MCF 10A (cell line): ENCODE measurements at regions not wholly inside any gene's neighbourhood (a gene's known extent, or its start where the extent isn't known, plus 50 kb on each side); places are given as distances from the start of the nearest gene placed in this dataset.

Experiments used
- BruUV-seq: library from RNA; stranded (reverse); fragments of 400-500 nt; replicated peaks from 2 replicates; lab custom pipeline; 2021; lab: Mats Ljungman, UMichigan
- CTCF ChIA-PET: fragments of 300-600 bp; sonication (Branson Sonifier 250); formaldehyde crosslinking; extraction: SDS; loops from one replicate; lab custom pipeline; 2021; ENCODE audit warnings: antibody characterized with exemption, inconsistent platforms; lab: Yijun Ruan, JAX
- POLR2A ChIA-PET: fragments of 300-600, 350-650 bp; sonication (Branson Sonifier 250); formaldehyde crosslinking; extraction: SDS; loops from one replicate; lab custom pipeline; 2020; ENCODE audit warnings: antibody characterized with exemption, inconsistent platforms; lab: Yijun Ruan, JAX
- DNase-seq: peaks from one replicate; pipeline ENCODE4 v3.0.0-alpha.2; 2018; ENCODE audit not compliant: unreplicated experiment
- H3K27ac Mint-ChIP-seq: one replicate; pipeline ENCODE4 v1.8.0; 2022; ENCODE audit warnings: mild to moderate bottlenecking, low read depth, mixed read lengths; ENCODE audit not compliant: unreplicated experiment
- H3K27me3 Mint-ChIP-seq: one replicate; pipeline ENCODE4 v1.8.0; 2022; ENCODE audit warnings: mixed read lengths; ENCODE audit not compliant: insufficient read depth, unreplicated experiment
- H3K36me3 Mint-ChIP-seq: one replicate; pipeline ENCODE4 v1.8.0; 2022; ENCODE audit warnings: mild to moderate bottlenecking, moderate library complexity, mixed read lengths; ENCODE audit not compliant: insufficient read depth, unreplicated experiment
- H3K4me1 Mint-ChIP-seq: one replicate; pipeline ENCODE4 v1.8.0; 2022; ENCODE audit warnings: mixed read lengths; ENCODE audit not compliant: insufficient read depth, unreplicated experiment
- H3K4me3 Mint-ChIP-seq: one replicate; pipeline ENCODE4 v1.8.0; 2022; ENCODE audit warnings: mild to moderate bottlenecking, moderate library complexity, mixed read lengths; ENCODE audit not compliant: unreplicated experiment
- H3K9me3 Mint-ChIP-seq: one replicate; pipeline ENCODE4 v1.8.0; 2022; ENCODE audit warnings: mixed read lengths; ENCODE audit not compliant: unreplicated experiment
- intact Hi-C: fragments of 100-400 bp; cut with micrococcal nuclease; formaldehyde crosslinking; loops from 2 replicates; pipeline ENCODE4 v1.14.1; 2022
- TF ChIP-seq, protein P1 (sequence below): fragments of 200-600 bp; IDR thresholded peaks from one replicate; pipeline ENCODE4 v1.8.0; 2022; ENCODE audit warnings: antibody characterized with exemption, mild to moderate bottlenecking; ENCODE audit not compliant: unreplicated experiment

DNA sequence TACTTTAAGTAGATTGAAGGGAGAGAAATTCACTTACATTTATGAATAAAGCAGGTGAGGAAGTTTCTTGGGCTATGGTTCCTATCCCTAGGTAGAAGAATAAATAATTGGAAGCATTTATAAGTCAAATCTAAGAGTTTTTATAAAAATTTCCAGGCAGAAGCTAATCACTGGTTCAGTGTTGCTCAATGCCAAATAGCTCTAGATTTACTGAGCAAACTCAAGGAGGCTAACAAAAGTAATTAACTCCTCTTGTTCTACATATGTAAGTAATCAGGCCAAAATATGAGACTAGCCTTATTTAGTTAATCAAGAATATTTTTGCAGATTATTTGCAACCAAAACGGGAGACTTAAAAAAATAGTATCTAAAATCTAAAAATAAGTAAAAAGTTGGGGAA lies 472.3 kb downstream of the PLK2 start:
- no TSS peak for BruUV-seq
- POLR2A ChIA-PET, result interaction anchor here (0.6 to 2.0 kb wide), 6 partner anchors 14 to 208 kb away, joined by 3 to 6 read pairs (median 3); no protein-coding TSS in a partner anchor
- H3K27ac Mint-ChIP-seq, result no peak overlapping the region
- CTCF ChIA-PET, result no interaction called here
- no peaks in the 10 kb centered on the region for H3K27me3 Mint-ChIP-seq
- DNase-seq, result no peak
- peaks cover 19% of the 10 kb centered on the region for H3K4me1 Mint-ChIP-seq
- no peaks in the 10 kb centered on the region for H3K9me3 Mint-ChIP-seq
- H3K36me3 Mint-ChIP-seq, result peaks cover 6% of the 10 kb centered on the region
- TF ChIP-seq, protein P1, sequence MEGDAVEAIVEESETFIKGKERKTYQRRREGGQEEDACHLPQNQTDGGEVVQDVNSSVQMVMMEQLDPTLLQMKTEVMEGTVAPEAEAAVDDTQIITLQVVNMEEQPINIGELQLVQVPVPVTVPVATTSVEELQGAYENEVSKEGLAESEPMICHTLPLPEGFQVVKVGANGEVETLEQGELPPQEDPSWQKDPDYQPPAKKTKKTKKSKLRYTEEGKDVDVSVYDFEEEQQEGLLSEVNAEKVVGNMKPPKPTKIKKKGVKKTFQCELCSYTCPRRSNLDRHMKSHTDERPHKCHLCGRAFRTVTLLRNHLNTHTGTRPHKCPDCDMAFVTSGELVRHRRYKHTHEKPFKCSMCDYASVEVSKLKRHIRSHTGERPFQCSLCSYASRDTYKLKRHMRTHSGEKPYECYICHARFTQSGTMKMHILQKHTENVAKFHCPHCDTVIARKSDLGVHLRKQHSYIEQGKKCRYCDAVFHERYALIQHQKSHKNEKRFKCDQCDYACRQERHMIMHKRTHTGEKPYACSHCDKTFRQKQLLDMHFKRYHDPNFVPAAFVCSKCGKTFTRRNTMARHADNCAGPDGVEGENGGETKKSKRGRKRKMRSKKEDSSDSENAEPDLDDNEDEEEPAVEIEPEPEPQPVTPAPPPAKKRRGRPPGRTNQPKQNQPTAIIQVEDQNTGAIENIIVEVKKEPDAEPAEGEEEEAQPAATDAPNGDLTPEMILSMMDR, result no peak
- intact Hi-C loops, result no loop called here
- H3K4me3 Mint-ChIP-seq, result no peak overlapping the region

DNA sequence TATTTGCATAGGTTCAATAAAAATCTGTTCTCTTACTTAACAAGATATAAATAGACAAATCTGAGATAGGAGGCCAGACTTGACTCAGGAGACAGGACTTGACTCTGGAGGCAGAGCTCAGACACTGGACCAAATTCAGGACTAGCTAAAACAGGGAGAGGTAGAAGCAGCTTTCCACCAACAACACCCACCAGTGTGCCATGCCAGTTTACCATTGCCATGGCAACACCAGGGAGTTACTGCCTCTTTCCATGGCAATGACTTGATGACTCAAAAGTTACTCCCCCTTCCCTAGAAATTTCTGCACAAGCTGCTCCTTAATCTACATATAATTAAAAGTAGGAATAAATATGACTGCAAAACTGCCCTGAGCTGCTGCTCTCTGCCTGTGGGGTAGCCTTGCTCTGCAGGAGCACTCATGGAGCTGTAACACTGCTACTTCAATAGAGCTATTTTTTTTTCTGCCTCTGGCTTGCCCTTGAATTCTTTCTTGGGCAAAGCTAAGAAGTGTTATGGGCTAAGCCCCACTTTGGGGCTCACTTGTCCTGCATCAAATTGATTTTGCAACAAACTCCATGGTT lies 473.0 kb downstream of the PLK2 start:
- H3K4me1 Mint-ChIP-seq, result peaks cover 19% of the 10 kb centered on the region
- peaks cover 6% of the 10 kb centered on the region for H3K36me3 Mint-ChIP-seq
- intact Hi-C loops, result no loop called here
- BruUV-seq, result no TSS peak
- peak; percentile 54 for DNase-seq
- CTCF ChIA-PET, result interaction anchor here (0.5 kb wide), 1 partner anchor 31 kb away, joined by 3 read pairs; no protein-coding TSS in a partner anchor
- TF ChIP-seq, protein P1, result no peak
- peak overlapping the region; percentile 46 for H3K27ac Mint-ChIP-seq
- no peak overlapping the region for H3K4me3 Mint-ChIP-seq
- H3K9me3 Mint-ChIP-seq, result no peaks in the 10 kb centered on the region
- POLR2A ChIA-PET, result interaction anchor here (0.6 to 2.0 kb wide), 8 partner anchors 12 to 293 kb away, joined by 3 to 6 read pairs (median 3); no protein-coding TSS in a partner anchor
- no peaks in the 10 kb centered on the region for H3K27me3 Mint-ChIP-seq

DNA sequence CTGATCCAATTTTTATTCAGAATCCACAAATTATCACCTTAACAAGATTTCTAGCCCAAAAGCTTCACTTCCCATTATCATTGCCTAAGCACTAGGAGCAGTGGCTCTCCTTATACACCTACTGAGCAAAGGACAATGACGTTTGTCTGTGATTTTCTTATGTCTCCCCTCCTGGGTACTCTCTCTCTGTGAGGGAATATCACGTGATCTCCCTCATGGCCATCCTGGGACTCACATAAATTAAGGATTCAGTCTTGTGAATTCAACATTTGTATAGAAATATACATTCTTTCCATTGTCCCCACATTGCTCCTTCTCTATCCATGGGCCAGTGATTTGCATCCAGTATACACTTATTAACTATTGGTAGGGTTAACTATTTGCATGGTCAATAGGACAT lies 476.5 kb downstream of the PLK2 start:
- Mint-ChIP-seq H3K27ac (no peak overlapping the region), H3K4me3 (no peak overlapping the region), H3K36me3 (peaks cover 4% of the 10 kb centered on the region), H3K27me3 (no peaks in the 10 kb centered on the region), H3K4me1 (peaks cover 6% of the 10 kb centered on the region), H3K9me3 (no peaks in the 10 kb centered on the region)
- POLR2A ChIA-PET, result no interaction called here
- CTCF ChIA-PET, result no interaction called here
- intact Hi-C loops, result no loop called here
- BruUV-seq, result no TSS peak
- TF ChIP-seq, protein P1, result no peak
- no peak for DNase-seq

DNA sequence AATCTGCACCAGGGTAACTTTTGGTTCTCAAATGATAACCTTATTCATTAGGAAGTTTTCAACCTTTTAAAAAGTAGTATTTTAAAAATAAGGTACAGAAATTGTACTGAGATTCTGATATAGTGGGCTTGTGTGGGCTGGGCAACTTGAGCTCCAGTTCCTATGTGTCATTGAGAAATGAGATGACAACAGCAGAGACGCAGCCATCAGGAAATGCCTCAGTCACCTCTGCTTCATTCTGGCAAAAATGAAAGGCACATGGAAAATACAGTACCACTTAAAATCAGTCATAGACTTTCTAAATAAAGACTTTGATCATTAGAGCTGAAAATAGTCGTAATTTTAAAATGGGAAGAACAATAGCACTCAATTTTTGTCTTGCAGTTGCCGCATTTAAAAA lies 480.2 kb downstream of the PLK2 start:
- Mint-ChIP-seq H3K27ac (no peak overlapping the region), H3K27me3 (no peaks in the 10 kb centered on the region), H3K36me3 (no peaks in the 10 kb centered on the region), H3K9me3 (no peaks in the 10 kb centered on the region), H3K4me3 (no peak overlapping the region), H3K4me1 (peaks cover 4% of the 10 kb centered on the region)
- intact Hi-C loops, result no loop called here
- CTCF ChIA-PET, result no interaction called here
- TF ChIP-seq, protein P1, result no peak
- DNase-seq, result no peak
- POLR2A ChIA-PET, result no interaction called here
- no TSS peak for BruUV-seq
